CD14-positive monocyte (primary cell): ENCODE measurements at regions not wholly inside any gene's neighbourhood (a gene's known extent, or its start where the extent isn't known, plus 50 kb on each side); places are given as distances from the start of the nearest gene placed in this dataset.
"Not testable (repeated sequence)": the region's sequence is repeated elsewhere in the genome, so short reads cannot be mapped to it uniquely, and the experiment has no call there.

Experiments used
- DNase-seq, 3 donors: peaks; one replicate each; pipeline ENCODE4 v3.0.0-alpha.2; 2011 to 2022
- H2AFZ ChIP-seq: 2 replicates; pipeline ENCODE4 v1.6.0; 2012; ENCODE audit warnings: mild to moderate bottlenecking, low read depth, low read length, inconsistent platforms; ENCODE audit not compliant: insufficient read depth, poor library complexity, severe bottlenecking
- H3K27ac ChIP-seq, 2 donors: 1 replicate in 1 of 2; 2 replicates in 1 of 2; pipeline ENCODE4 v1.5.1; 2012 to 2013; ENCODE audit warnings: low read length in 2 of 2, control low read depth in 1 of 2, inconsistent platforms in 1 of 2, low read depth in 1 of 2, mild to moderate bottlenecking in 1 of 2
- H3K27me3 ChIP-seq, 2 donors: one replicate each; pipeline versions ENCODE4 v1.6.0 to v1.6.1; 2011 to 2013; ENCODE audit warnings: low read length in 2 of 2; ENCODE audit not compliant: control insufficient read depth in 2 of 2, insufficient read depth in 2 of 2
- H3K36me3 ChIP-seq, 2 donors: replicated peaks in 1 of 2; 1 replicate in 1 of 2; 2 replicates in 1 of 2; pipeline versions ENCODE4 v1.5.1 to v1.6.1; 2012 to 2013; ENCODE audit warnings: low read length in 2 of 2, control low read depth in 1 of 2, inconsistent platforms in 1 of 2, mild to moderate bottlenecking in 1 of 2; ENCODE audit not compliant: insufficient read depth in 2 of 2, control insufficient read depth in 1 of 2
- H3K4me1 ChIP-seq, 2 donors: 1 replicate in 1 of 2; 2 replicates in 1 of 2; pipeline versions ENCODE4 v1.5.1 to v1.6.1; 2012 to 2013; ENCODE audit warnings: low read length in 2 of 2, control low read depth in 1 of 2, inconsistent platforms in 1 of 2, mild to moderate bottlenecking in 1 of 2, moderate library complexity in 1 of 2; ENCODE audit not compliant: insufficient read depth in 2 of 2, control insufficient read depth in 1 of 2
- H3K4me2 ChIP-seq: replicated peaks from 2 replicates; pipeline ENCODE3; 2012; ENCODE audit warnings: low read length, moderate library complexity, mild to moderate bottlenecking; ENCODE audit not compliant: poor library complexity, severe bottlenecking; ENCODE audit errors: extremely low read depth
- H3K4me3 ChIP-seq, 3 experiments: fragments of 200-600 bp in 1 of 3; sonication (generic) in 1 of 3; replicated peaks in 1 of 3; 1 replicate in 2 of 3; 2 replicates in 1 of 3; pipeline ENCODE4 v1.5.1; 2011 to 2013; ENCODE audit warnings: low read length in 3 of 3, mild to moderate bottlenecking in 3 of 3, control low read depth in 2 of 3, low read depth in 2 of 3, inconsistent platforms in 1 of 3, moderate library complexity in 1 of 3
- H3K79me2 ChIP-seq: 2 replicates; pipeline ENCODE4 v1.6.0; 2012; ENCODE audit warnings: mild to moderate bottlenecking, control low read depth, inconsistent platforms, low read length, moderate library complexity; ENCODE audit not compliant: insufficient read depth
- H3K9ac ChIP-seq: 2 replicates; pipeline ENCODE4 v1.6.0; 2017; ENCODE audit warnings: low read length, mild to moderate bottlenecking; ENCODE audit not compliant: insufficient read depth, poor library complexity, severe bottlenecking
- H3K9me3 ChIP-seq, 2 donors: replicated peaks in 1 of 2; 1 replicate in 1 of 2; 2 replicates in 1 of 2; pipeline versions ENCODE4 v1.5.1 to v1.6.1; 2012 to 2013; ENCODE audit warnings: low read length in 2 of 2, control low read depth in 1 of 2; ENCODE audit not compliant: control insufficient read depth in 1 of 2, insufficient read depth in 1 of 2
- H4K20me1 ChIP-seq: 2 replicates; pipeline ENCODE4 v1.6.0; 2012; ENCODE audit warnings: mild to moderate bottlenecking, low read length, control low read depth, moderate library complexity; ENCODE audit not compliant: insufficient read depth
- H3K27ac Mint-ChIP-seq, 7 donors: one replicate each; pipeline ENCODE4 v1.8.0; 2020; ENCODE audit warnings: mild to moderate bottlenecking in 7 of 7, mixed read lengths in 7 of 7, moderate library complexity in 6 of 7, inconsistent platforms in 2 of 7
- H3K27me3 Mint-ChIP-seq, 3 donors: one replicate each; pipeline ENCODE4 v1.8.0; 2021 to 2022; ENCODE audit warnings: low read depth in 3 of 3, mild to moderate bottlenecking in 3 of 3, mixed read lengths in 3 of 3, moderate library complexity in 3 of 3, inconsistent platforms in 1 of 3
- H3K36me3 Mint-ChIP-seq, 2 donors: one replicate each; pipeline ENCODE4 v1.8.0; 2020; ENCODE audit warnings: mixed read lengths in 2 of 2, inconsistent platforms in 1 of 2, mild to moderate bottlenecking in 1 of 2
- H3K4me1 Mint-ChIP-seq: one replicate; pipeline ENCODE4 v1.8.0; 2020; ENCODE audit warnings: mild to moderate bottlenecking, mixed read lengths
- H3K4me3 Mint-ChIP-seq, 2 donors: one replicate each; pipeline ENCODE4 v1.8.0; 2020; ENCODE audit warnings: mild to moderate bottlenecking in 2 of 2, mixed read lengths in 2 of 2, moderate library complexity in 1 of 2
- H3K9me3 Mint-ChIP-seq, 7 donors: one replicate each; pipeline ENCODE4 v1.8.0; 2020 to 2022; ENCODE audit warnings: mixed read lengths in 7 of 7, mild to moderate bottlenecking in 6 of 7, moderate library complexity in 6 of 7, inconsistent platforms in 2 of 7
- WGBS: methylation state at CpG from one replicate; pipeline ENCODE4 v1.1.5; 2013; ENCODE audit warnings: missing lambda C conversion rate; ENCODE audit not compliant: insufficient coverage; 5-methylcytosine and 5-hydroxymethylcytosine counted together
- intact Hi-C, 2 donors: fragments of 100-400 bp; cut with micrococcal nuclease; formaldehyde crosslinking; loops; one replicate each; pipeline versions ENCODE4 v1.15.0 to v1.15.1; 2023

GRCh38 chr2:111355823-111356511 lies 235.3 kb downstream of the BCL2L11 start:
- H3K27me3 Mint-ChIP-seq, H3K36me3 ChIP-seq, H3K36me3 Mint-ChIP-seq: not testable (repeated sequence)

DNA sequence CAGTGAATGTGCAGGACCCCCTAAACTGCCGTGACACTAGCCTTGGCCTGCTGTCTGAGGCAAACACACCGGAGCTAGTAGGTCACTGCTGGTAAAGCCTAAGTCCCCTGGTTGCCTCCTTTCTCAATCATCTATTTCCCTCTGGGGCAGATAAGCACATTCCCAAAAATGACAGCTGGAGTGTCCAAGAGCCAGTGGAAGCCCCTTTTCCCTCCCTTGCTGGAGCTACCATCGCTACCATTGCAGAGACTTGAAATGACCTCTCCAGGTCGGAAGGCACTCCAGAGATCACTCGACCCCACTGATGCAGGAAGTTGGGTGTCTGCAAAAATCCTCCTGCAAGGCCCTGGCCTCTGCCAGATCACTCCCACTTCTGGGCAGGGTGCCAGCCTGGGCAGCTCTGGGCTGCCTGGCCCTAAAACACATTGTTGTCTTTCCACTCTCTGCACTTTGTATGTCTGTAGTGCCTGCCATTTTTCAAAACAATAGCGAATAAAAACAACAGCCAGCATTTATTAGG lies 235.9 kb downstream of the BCL2L11 start:
- H3K4me2 ChIP-seq, H3K27ac ChIP-seq, H3K79me2 ChIP-seq, H3K36me3 Mint-ChIP-seq, H3K4me3 Mint-ChIP-seq, H3K9ac ChIP-seq, H2AFZ ChIP-seq, H3K9me3 Mint-ChIP-seq, H3K4me1 ChIP-seq, H3K27ac Mint-ChIP-seq, H3K36me3 ChIP-seq, intact Hi-C loops, H3K27me3 ChIP-seq, H3K4me1 Mint-ChIP-seq, H3K4me3 ChIP-seq, H3K27me3 Mint-ChIP-seq, H4K20me1 ChIP-seq, DNase-seq: not testable (repeated sequence)
- H3K9me3 ChIP-seq: peaks cover 0 to 13% of the 10 kb centered on the region in 2 donors
- no CpG with 5 or more reads among the region's 6 CpGs for WGBS

More at GRCh38 chr2:111355823-111356511, 235.3 kb downstream of the BCL2L11 start:
- H3K4me2 ChIP-seq, H3K4me3 ChIP-seq, DNase-seq, H3K27ac Mint-ChIP-seq, H3K4me3 Mint-ChIP-seq, H3K9ac ChIP-seq, H2AFZ ChIP-seq, H3K27me3 ChIP-seq, H3K4me1 ChIP-seq, H3K27ac ChIP-seq, H3K9me3 Mint-ChIP-seq, H3K79me2 ChIP-seq, H4K20me1 ChIP-seq, H3K4me1 Mint-ChIP-seq, intact Hi-C loops: not testable (repeated sequence)
- WGBS: 91% methylated on average over 4 of the region's 11 CpGs
- H3K9me3 ChIP-seq: peaks cover 0 to 13% of the 10 kb centered on the region in 2 donors

DNA sequence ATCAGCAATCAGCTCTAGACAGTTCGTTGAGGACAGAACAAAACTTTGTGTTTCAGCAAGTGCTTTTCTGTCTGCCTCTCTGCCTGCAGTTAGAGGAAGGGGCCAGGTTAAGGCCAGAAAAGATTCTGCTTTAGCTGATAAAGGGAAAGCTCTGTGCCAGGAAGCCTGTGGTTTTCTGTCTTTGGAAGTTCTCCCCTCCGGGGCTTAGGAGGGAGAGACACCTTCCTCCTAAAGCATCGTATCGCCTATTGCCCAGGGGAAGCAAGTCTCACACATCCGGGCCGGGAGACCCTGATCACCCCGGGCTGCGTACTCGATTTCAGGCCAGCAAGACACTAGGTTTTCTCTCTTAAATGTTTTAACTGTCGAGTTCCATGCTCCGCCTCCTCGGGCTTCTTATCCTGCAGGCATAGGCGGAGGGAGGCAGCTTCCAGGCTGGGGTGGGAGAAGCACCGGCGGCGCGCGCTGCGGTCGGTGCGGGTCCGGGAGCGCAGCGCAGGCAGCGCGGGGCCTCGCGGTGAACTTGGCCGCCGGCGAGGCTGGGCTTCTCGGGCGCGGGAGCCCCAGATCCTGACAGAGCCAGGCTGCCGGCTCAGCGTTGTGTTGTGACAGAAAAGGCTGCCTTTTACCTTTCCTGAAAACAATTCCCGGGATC lies 245.4 kb downstream of the BCL2L11 start:
- H3K4me2 ChIP-seq, H3K36me3 Mint-ChIP-seq, H4K20me1 ChIP-seq, H3K9me3 ChIP-seq, H3K79me2 ChIP-seq, H3K4me1 Mint-ChIP-seq, H3K36me3 ChIP-seq, H2AFZ ChIP-seq, H3K27ac ChIP-seq, H3K9me3 Mint-ChIP-seq, H3K27ac Mint-ChIP-seq, H3K9ac ChIP-seq, DNase-seq, H3K4me1 ChIP-seq, H3K27me3 ChIP-seq, intact Hi-C loops: not testable (repeated sequence)
- peak overlapping the region in 1 of 3 experiments; percentile 40 for H3K4me3 ChIP-seq
- peaks cover 0 to 11% (median 3%) of the 10 kb centered on the region in 3 donors for H3K27me3 Mint-ChIP-seq
- H3K4me3 Mint-ChIP-seq: peak overlapping the region; percentile 60 to 77
- WGBS: 0% methylated on average over 23 of the region's 37 CpGs

- Mint-ChIP-seq H3K4me3 (peak overlapping the region; percentile 20 to 48), H3K27me3 (peaks cover 0 to 11% (median 3%) of the 10 kb centered on the region in 3 donors)
- H3K9me3 Mint-ChIP-seq, H3K79me2 ChIP-seq, H3K36me3 Mint-ChIP-seq, intact Hi-C loops, H3K4me1 ChIP-seq, H4K20me1 ChIP-seq, H3K9ac ChIP-seq, H2AFZ ChIP-seq, H3K27ac Mint-ChIP-seq, H3K4me1 Mint-ChIP-seq, DNase-seq, H3K27ac ChIP-seq, H3K27me3 ChIP-seq, H3K36me3 ChIP-seq, H3K9me3 ChIP-seq, H3K4me2 ChIP-seq: not testable (repeated sequence)
- peak overlapping the region in 1 of 3 experiments; percentile 40 for H3K4me3 ChIP-seq
- WGBS: 30% methylated on average over 2 of the region's 14 CpGs
Measured at GRCh38 chr2:111366641-111367029, 245.9 kb downstream of the BCL2L11 start.
